GM23338 (cell line): ENCODE measurements at regions not wholly inside any gene's neighbourhood (a gene's known extent, or its start where the extent isn't known, plus 50 kb on each side); places are given as distances from the start of the nearest gene placed in this dataset.

Source experiments
- ATAC-seq: fragments of 200-7000 bp; cut with Tn5 transposase; 3 replicates; pipeline ENCODE4 v1.9.1; 2020
- DNase-seq: peaks from one replicate; pipeline ENCODE4 v3.0.0-alpha.2; 2015; ENCODE audit warnings: low spot score
- H2AFZ ChIP-seq: fragments of 200-600 bp; sonication (generic); 2 replicates; pipeline ENCODE4 v1.8.0; 2016; ENCODE audit warnings: antibody characterized with exemption, mild to moderate bottlenecking, moderate library complexity
- H3F3A ChIP-seq: fragments of 200-600 bp; sonication (generic); replicated peaks from 2 replicates; pipeline ENCODE4 v1.8.0; 2017; ENCODE audit warnings: antibody characterized with exemption, mixed run types, low read depth
- H3K27ac ChIP-seq: fragments of 200-600 bp; sonication (generic); 2 replicates; pipeline ENCODE4 v1.6.1; 2016; ENCODE audit warnings: low read depth
- H3K27me3 ChIP-seq: fragments of 200-600 bp; sonication (generic); 2 replicates; pipeline ENCODE4 v1.8.0; 2016; ENCODE audit warnings: mild to moderate bottlenecking, mixed run types, moderate library complexity; ENCODE audit not compliant: insufficient read depth
- H3K36me3 ChIP-seq: fragments of 200-600 bp; sonication (generic); 2 replicates; pipeline ENCODE4 v1.8.0; 2016; ENCODE audit warnings: mild to moderate bottlenecking; ENCODE audit not compliant: insufficient read depth
- H3K4me1 ChIP-seq: fragments of 200-600 bp; sonication (generic); 2 replicates; pipeline ENCODE4 v1.8.0; 2016; ENCODE audit warnings: mild to moderate bottlenecking, moderate library complexity; ENCODE audit not compliant: insufficient read depth
- H3K4me2 ChIP-seq: fragments of 200-600 bp; sonication (generic); 2 replicates; pipeline ENCODE4 v1.7.1; 2017; ENCODE audit warnings: mixed run types
- H3K4me3 ChIP-seq: fragments of 200-600 bp; sonication (generic); 2 replicates; pipeline ENCODE4 v1.6.1; 2016; ENCODE audit warnings: mixed run types
- H3K79me2 ChIP-seq: fragments of 200-600 bp; sonication (generic); replicated peaks from 2 replicates; pipeline ENCODE4 v1.8.0; 2017; ENCODE audit warnings: mild to moderate bottlenecking; ENCODE audit not compliant: insufficient read depth
- H3K9me2 ChIP-seq: fragments of 200-600 bp; sonication (generic); 2 replicates; pipeline ENCODE4 v1.8.0; 2017; ENCODE audit not compliant: insufficient read depth
- H4K20me1 ChIP-seq: fragments of 200-600 bp; sonication (generic); replicated peaks from 2 replicates; pipeline ENCODE4 v1.8.0; 2017; ENCODE audit warnings: mild to moderate bottlenecking; ENCODE audit not compliant: insufficient read depth
- H3K27ac Mint-ChIP-seq: 2 replicates; pipeline ENCODE4 v1.8.0; 2020; ENCODE audit warnings: inconsistent platforms, mild to moderate bottlenecking, moderate library complexity, mixed read lengths
- H3K27me3 Mint-ChIP-seq: 3 replicates; pipeline ENCODE4 v1.8.0; 2022; ENCODE audit warnings: low read depth, mild to moderate bottlenecking, moderate library complexity, mixed read lengths, inconsistent platforms; ENCODE audit not compliant: insufficient read depth, poor library complexity
- H3K36me3 Mint-ChIP-seq: 3 replicates; pipeline ENCODE4 v1.8.0; 2021; ENCODE audit warnings: low read depth, mild to moderate bottlenecking, inconsistent platforms, moderate library complexity, mixed read lengths
- H3K4me1 Mint-ChIP-seq: 3 replicates; pipeline ENCODE4 v1.8.0; 2020; ENCODE audit warnings: mild to moderate bottlenecking, inconsistent platforms, mixed read lengths
- H3K4me3 Mint-ChIP-seq: 3 replicates; pipeline ENCODE4 v1.8.0; 2021; ENCODE audit warnings: moderate library complexity, mild to moderate bottlenecking, inconsistent platforms, mixed read lengths
- H3K9me3 Mint-ChIP-seq: 3 replicates; pipeline ENCODE4 v1.8.0; 2020; ENCODE audit warnings: moderate library complexity, mild to moderate bottlenecking, inconsistent platforms, mixed read lengths
- CREB1 ChIP-seq: fragments of 250-450 bp; sonication (Bioruptor Pico); IDR thresholded peaks from 2 replicates; pipeline ENCODE4 v1.5.0; 2020; ENCODE audit warnings: low read depth, mild to moderate bottlenecking, moderate library complexity
- CTCF ChIP-seq, 2 experiments: fragments of 200-600 bp in 1 of 2; sonication (generic) in 1 of 2; conservative IDR thresholded peaks; 2 replicates each; pipeline versions ENCODE4 v1.5.1 to v1.6.1; 2016 to 2017; ENCODE audit warnings: antibody characterized with exemption in 2 of 2, low read depth in 2 of 2, mild to moderate bottlenecking in 2 of 2, moderate library complexity in 1 of 2
- ETS1 ChIP-seq: IDR thresholded peaks from 2 replicates; pipeline ENCODE4 v1.6.1; 2016; ENCODE audit warnings: antibody characterized with exemption
- EZH2 ChIP-seq: fragments of 200-600 bp; sonication (generic); IDR thresholded peaks from one replicate; pipeline ENCODE4 v1.8.0; 2017; ENCODE audit warnings: antibody characterized with exemption, mild to moderate bottlenecking, low read depth; ENCODE audit not compliant: unreplicated experiment
- EZH2phosphoT487 ChIP-seq: fragments of 200-600 bp; sonication (generic); IDR thresholded peaks from one replicate; pipeline ENCODE4 v1.8.1; 2018; ENCODE audit warnings: antibody characterized with exemption; ENCODE audit not compliant: unreplicated experiment
- JUNB ChIP-seq: IDR thresholded peaks from one replicate; pipeline ENCODE4 v1.6.1; 2016; ENCODE audit warnings: antibody characterized with exemption; ENCODE audit not compliant: unreplicated experiment
- NANOG ChIP-seq: IDR thresholded peaks from 2 replicates; pipeline ENCODE4 v1.6.1; 2016; ENCODE audit warnings: antibody characterized with exemption, borderline replicate concordance
- POLR2AphosphoS5 ChIP-seq: IDR thresholded peaks from 2 replicates; pipeline ENCODE4 v1.6.1; 2016; ENCODE audit warnings: antibody characterized with exemption, low read depth
- REST ChIP-seq: IDR thresholded peaks from one replicate; pipeline ENCODE4 v1.6.1; 2018; ENCODE audit warnings: antibody characterized with exemption; ENCODE audit not compliant: unreplicated experiment
- STAT1 ChIP-seq: IDR thresholded peaks from one replicate; pipeline ENCODE4 v1.6.1; 2016; ENCODE audit warnings: antibody characterized with exemption; ENCODE audit not compliant: unreplicated experiment
- ZNF114 ChIP-seq: fragments of 250-450 bp; sonication (Bioruptor Pico); IDR thresholded peaks from 2 replicates; pipeline ENCODE4 v1.5.0; 2020; ENCODE audit warnings: mild to moderate bottlenecking, moderate library complexity
- ZNF331 ChIP-seq: fragments of 250-450 bp; sonication (Bioruptor Pico); IDR thresholded peaks from 2 replicates; pipeline ENCODE4 v1.5.0; 2020; ENCODE audit warnings: low read depth, mild to moderate bottlenecking, moderate library complexity
- ZNF462 ChIP-seq: fragments of 250-450 bp; sonication (Bioruptor Pico); IDR thresholded peaks from 2 replicates; pipeline ENCODE4 v1.5.0; 2020; ENCODE audit warnings: mild to moderate bottlenecking, moderate library complexity

GRCh38 chr18:27713738-27714095, 463.2 kb downstream of the CDH2 start:
- Histone ChIP-seq H3K4me1 (peaks cover 50% of the 10 kb centered on the region), H3K9me2 (no peaks in the 10 kb centered on the region; the same call in 1 of the 2 replicates), H3K36me3 (no peaks in the 10 kb centered on the region), H4K20me1 (no peaks in the 10 kb centered on the region), H3K4me3 (no peak overlapping the region), H3K79me2 (no peaks in the 10 kb centered on the region), H3K27ac (peak overlapping the region; percentile 58; the same call in 1 of the 2 replicates), H3F3A (no peaks in the 10 kb centered on the region), H3K4me2 (0 out of 2 replicates have a peak overlapping the region, but pooled peaks have one; percentile 35), H2AFZ (no peak overlapping the region), H3K27me3 (no peaks in the 10 kb centered on the region)
- Mint-ChIP-seq H3K9me3 (peaks cover 11% of the 10 kb centered on the region), H3K4me1 (peaks cover 58% of the 10 kb centered on the region), H3K27ac (peak overlapping the region; percentile 93), H3K36me3 (peaks cover 23% of the 10 kb centered on the region), H3K27me3 (peaks cover 3% of the 10 kb centered on the region), H3K4me3 (no peak overlapping the region)
- TF ChIP-seq JUNB (no peak), EZH2 (no peak), POLR2AphosphoS5 (no peak), ZNF462 (CRISPR knock-in tag) (no peak), NANOG (no peak), CTCF (conservative IDR thresholded peaks at IDR 0.05; ENCODE audit: low read depth in 2 of 2) (no peak), CREB1 (CRISPR knock-in tag) (no peak), ZNF331 (no peak), ETS1 (no peak), ZNF114 (no peak), EZH2phosphoT487 (no peak), STAT1 (no peak), REST (no peak)
- ATAC-seq (peak; percentile 18; the same call in 2 of the 3 replicates), DNase-seq (no peak)
